GM21515 (cell line): ENCODE measurements at regions not wholly inside any gene's neighbourhood (a gene's known extent, or its start where the extent isn't known, plus 50 kb on each side); places are given as distances from the start of the nearest gene placed in this dataset.

ENCODE experiments used
- ATAC-seq: cut with Tn5 transposase; IDR thresholded peaks from one replicate; pipeline ENCODE4 v1.9.1; 2021; ENCODE audit not compliant: unreplicated experiment

GRCh38 chr11:32003335-32003734, 87.5 kb upstream of the RCN1 start:
- ATAC-seq = no peak

- no peak for ATAC-seq
Measured at GRCh38 chr11:32002311-32002710, 88.6 kb upstream of the RCN1 start.

- no peak for ATAC-seq
Measured at GRCh38 chr11:31997955-31998354, 92.9 kb upstream of the RCN1 start.

GRCh38 chr11:31996159-31996881, 94.6 kb upstream of the RCN1 start:
- ATAC-seq = no peak

GRCh38 chr11:31995525-31996094, 95.3 kb upstream of the RCN1 start:
- peak; percentile 87 for ATAC-seq

- ATAC-seq = no peak
Measured at GRCh38 chr11:31995032-31995431, 95.8 kb upstream of the RCN1 start.

- no peak for ATAC-seq
Measured at GRCh38 chr11:31987118-31988005, 103.5 kb upstream of the RCN1 start.

GRCh38 chr11:31986201-31986889, 104.5 kb upstream of the RCN1 start:
- no peak for ATAC-seq

- no peak for ATAC-seq
Measured at GRCh38 chr11:31981457-31981856, 109.4 kb upstream of the RCN1 start.

GRCh38 chr11:31977343-31977742, 113.5 kb upstream of the RCN1 start:
- no peak for ATAC-seq

- no peak for ATAC-seq
Measured at GRCh38 chr11:31974366-31975136, 116.3 kb upstream of the RCN1 start.

GRCh38 chr11:31973172-31973571, 117.7 kb upstream of the RCN1 start:
- ATAC-seq = no peak

- ATAC-seq = no peak
Measured at GRCh38 chr11:31972623-31973022, 118.3 kb upstream of the RCN1 start.

GRCh38 chr11:31969359-31969702, 121.5 kb upstream of the RCN1 start:
- ATAC-seq = no peak

- ATAC-seq = no peak
Measured at GRCh38 chr11:31968461-31969358, 122.2 kb upstream of the RCN1 start.

- ATAC-seq = no peak
Measured at GRCh38 chr11:31967404-31968130, 123.3 kb upstream of the RCN1 start.

GRCh38 chr11:31966846-31967245, 124.0 kb upstream of the RCN1 start:
- no peak for ATAC-seq

- ATAC-seq = no peak
Measured at GRCh38 chr11:31964181-31964580, 126.7 kb upstream of the RCN1 start.

GRCh38 chr11:31960126-31960525, 130.7 kb upstream of the RCN1 start:
- no peak for ATAC-seq
